Loucy (cell line): ENCODE measurements at regions not wholly inside any gene's neighbourhood (a gene's known extent, or its start where the extent isn't known, plus 50 kb on each side); places are given as distances from the start of the nearest gene placed in this dataset.

Source experiments
- H2AFZ ChIP-seq: fragments of 200-600 bp; sonication (generic); 2 replicates; pipeline ENCODE4 v1.6.0; 2016; ENCODE audit warnings: antibody characterized with exemption, mild to moderate bottlenecking, low read length, moderate library complexity
- H3F3A ChIP-seq: fragments of 200-600 bp; 2 replicates; pipeline ENCODE4 v1.6.0; 2016; ENCODE audit warnings: antibody characterized with exemption, low read depth, mild to moderate bottlenecking
- H3K27me3 ChIP-seq: fragments of 200-600 bp; sonication (generic); 2 replicates; pipeline ENCODE4 v1.6.1; 2014; ENCODE audit warnings: low read length, mild to moderate bottlenecking; ENCODE audit not compliant: insufficient read depth, poor library complexity, severe bottlenecking
- H3K36me3 ChIP-seq: fragments of 200-600 bp; sonication (generic); 2 replicates; pipeline ENCODE4 v1.6.1; 2016; ENCODE audit warnings: low read length; ENCODE audit not compliant: insufficient read depth
- H3K4me1 ChIP-seq: fragments of 200-600 bp; sonication (generic); 2 replicates; pipeline ENCODE4 v1.5.1; 2014; ENCODE audit warnings: low read length, mild to moderate bottlenecking; ENCODE audit not compliant: insufficient read depth, poor library complexity, severe bottlenecking
- H3K4me2 ChIP-seq: fragments of 200-600 bp; sonication (generic); 2 replicates; pipeline ENCODE4 v1.6.0; 2014; ENCODE audit warnings: antibody characterized with exemption, low read length, low read depth, mild to moderate bottlenecking; ENCODE audit not compliant: poor library complexity, severe bottlenecking
- H3K4me3 ChIP-seq: fragments of 200-600 bp; sonication (generic); 2 replicates; pipeline ENCODE4 v1.5.1; 2014; ENCODE audit warnings: low read length, mild to moderate bottlenecking, mixed read lengths; ENCODE audit not compliant: poor library complexity, severe bottlenecking
- H3K79me2 ChIP-seq: fragments of 200-600 bp; sonication (generic); 2 replicates; pipeline ENCODE4 v1.6.1; 2014; ENCODE audit warnings: low read length; ENCODE audit not compliant: insufficient read depth
- H3K9ac ChIP-seq: fragments of 200-600 bp; sonication (generic); 2 replicates; pipeline ENCODE4 v1.6.0; 2014; ENCODE audit warnings: mild to moderate bottlenecking, low read depth, low read length, moderate library complexity; ENCODE audit not compliant: poor library complexity, severe bottlenecking
- H3K9me2 ChIP-seq: fragments of 200-600 bp; sonication (generic); replicated peaks from 2 replicates; pipeline ENCODE4 v1.6.1; 2016; ENCODE audit warnings: low read depth, low read length, mixed read lengths
- H3K9me3 ChIP-seq: fragments of 200-600 bp; sonication (generic); 2 replicates; pipeline ENCODE4 v1.6.1; 2014; ENCODE audit warnings: mild to moderate bottlenecking, antibody characterized with exemption, low read length, low read depth; ENCODE audit not compliant: insufficient read depth
- H4K20me1 ChIP-seq: fragments of 200-600 bp; sonication (generic); 2 replicates; pipeline ENCODE4 v1.6.0; 2014; ENCODE audit warnings: antibody characterized with exemption, low read length, mild to moderate bottlenecking; ENCODE audit not compliant: insufficient read depth, poor library complexity, severe bottlenecking
- EZH2phosphoT487 ChIP-seq: fragments of 200-600 bp; IDR thresholded peaks from 2 replicates; pipeline ENCODE4 v1.6.1; 2018; ENCODE audit warnings: antibody characterized with exemption, mild to moderate bottlenecking, moderate library complexity, borderline replicate concordance
- TF ChIP-seq, protein P1 (sequence below): fragments of 200-600 bp; sonication (generic); conservative IDR thresholded peaks from 2 replicates; pipeline ENCODE4 v1.5.1; 2014; ENCODE audit warnings: mild to moderate bottlenecking, antibody characterized with exemption, low read length

DNA sequence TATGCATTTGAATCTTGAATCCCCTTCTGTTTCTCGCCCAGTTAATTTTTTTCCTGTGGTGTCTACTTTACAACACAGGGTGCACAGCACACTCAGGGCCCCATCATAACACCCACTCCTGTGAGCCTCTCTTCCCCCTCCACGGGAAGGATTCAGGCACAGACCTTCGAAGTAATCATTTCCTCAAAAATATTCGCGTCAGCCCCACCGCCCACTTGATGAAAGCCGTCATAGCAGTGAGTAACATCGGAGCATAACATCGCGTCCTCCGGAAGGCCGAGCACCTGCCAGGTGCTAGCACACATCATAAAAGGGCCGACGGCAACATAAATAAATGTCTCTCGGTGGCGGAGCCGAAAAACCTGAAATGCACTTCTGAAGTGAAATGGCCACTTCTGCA, 201.7 kb upstream of the ADARB2 start:
- Histone ChIP-seq H3K4me2 (peak overlapping the region; percentile 85), H3K36me3 (no peaks in the 10 kb centered on the region), H4K20me1 (no peaks in the 10 kb centered on the region), H3K4me3 (peak overlapping the region; percentile 65), H3F3A (no peaks in the 10 kb centered on the region), H2AFZ (no peak overlapping the region), H3K79me2 (no peaks in the 10 kb centered on the region), H3K9me2 (no peaks in the 10 kb centered on the region), H3K9ac (peak overlapping the region; percentile 59), H3K9me3 (no peaks in the 10 kb centered on the region), H3K27me3 (no peaks in the 10 kb centered on the region), H3K4me1 (peaks cover 75% of the 10 kb centered on the region)
- TF ChIP-seq, protein P1, sequence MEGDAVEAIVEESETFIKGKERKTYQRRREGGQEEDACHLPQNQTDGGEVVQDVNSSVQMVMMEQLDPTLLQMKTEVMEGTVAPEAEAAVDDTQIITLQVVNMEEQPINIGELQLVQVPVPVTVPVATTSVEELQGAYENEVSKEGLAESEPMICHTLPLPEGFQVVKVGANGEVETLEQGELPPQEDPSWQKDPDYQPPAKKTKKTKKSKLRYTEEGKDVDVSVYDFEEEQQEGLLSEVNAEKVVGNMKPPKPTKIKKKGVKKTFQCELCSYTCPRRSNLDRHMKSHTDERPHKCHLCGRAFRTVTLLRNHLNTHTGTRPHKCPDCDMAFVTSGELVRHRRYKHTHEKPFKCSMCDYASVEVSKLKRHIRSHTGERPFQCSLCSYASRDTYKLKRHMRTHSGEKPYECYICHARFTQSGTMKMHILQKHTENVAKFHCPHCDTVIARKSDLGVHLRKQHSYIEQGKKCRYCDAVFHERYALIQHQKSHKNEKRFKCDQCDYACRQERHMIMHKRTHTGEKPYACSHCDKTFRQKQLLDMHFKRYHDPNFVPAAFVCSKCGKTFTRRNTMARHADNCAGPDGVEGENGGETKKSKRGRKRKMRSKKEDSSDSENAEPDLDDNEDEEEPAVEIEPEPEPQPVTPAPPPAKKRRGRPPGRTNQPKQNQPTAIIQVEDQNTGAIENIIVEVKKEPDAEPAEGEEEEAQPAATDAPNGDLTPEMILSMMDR: no peak
- TF ChIP-seq EZH2phosphoT487: no peak

DNA sequence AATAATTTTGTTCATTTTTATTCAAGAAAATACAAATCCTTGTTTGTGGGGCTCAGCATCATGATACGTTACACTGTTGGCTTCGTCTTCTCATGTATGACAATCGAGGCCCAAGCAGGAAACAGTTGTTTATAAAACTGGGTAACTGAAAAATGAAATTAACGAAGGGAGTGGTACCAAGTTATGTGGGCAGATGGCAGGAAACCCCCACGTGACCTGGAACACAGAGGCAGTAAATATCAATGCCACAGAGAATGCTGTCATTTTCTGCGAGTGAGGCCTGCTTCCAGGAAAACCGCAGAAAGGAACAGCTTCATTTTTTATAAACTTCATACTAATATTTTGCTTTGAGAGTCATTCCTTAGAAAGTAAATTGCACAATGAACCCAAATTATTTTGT, 201.0 kb upstream of the ADARB2 start:
- H4K20me1 ChIP-seq: no peaks in the 10 kb centered on the region

DNA sequence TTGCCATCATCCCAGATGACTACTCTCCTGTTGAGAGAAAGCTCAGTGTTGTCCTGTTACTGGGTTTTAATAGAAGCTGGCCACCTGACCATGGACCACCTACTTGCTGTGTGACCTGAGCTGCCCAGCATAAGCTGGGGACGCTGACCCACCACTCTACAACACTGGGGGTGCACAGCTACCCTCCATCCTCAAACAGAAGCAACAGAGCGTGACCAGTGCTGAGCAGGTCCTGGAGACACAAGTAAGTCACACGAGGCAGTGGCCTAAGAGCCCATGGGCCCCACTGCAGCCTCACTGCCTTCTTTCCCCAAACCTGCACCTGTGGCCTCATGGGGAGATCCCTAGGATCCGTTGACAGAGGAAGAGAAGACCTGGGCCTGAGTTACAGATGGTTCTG, 198.6 kb upstream of the ADARB2 start:
- Histone ChIP-seq H3K9ac (no peak overlapping the region), H3K9me3 (no peaks in the 10 kb centered on the region), H3K4me1 (peaks cover 68% of the 10 kb centered on the region), H3K9me2 (no peaks in the 10 kb centered on the region), H3F3A (no peaks in the 10 kb centered on the region), H3K36me3 (no peaks in the 10 kb centered on the region), H4K20me1 (no peaks in the 10 kb centered on the region), H2AFZ (peak overlapping the region; percentile 63; the same call in 1 of the 2 replicates), H3K79me2 (no peaks in the 10 kb centered on the region), H3K4me2 (no peak overlapping the region), H3K4me3 (no peak overlapping the region), H3K27me3 (no peaks in the 10 kb centered on the region)
- TF ChIP-seq, protein P1: no peak
- no peak for TF ChIP-seq EZH2phosphoT487

More for the DNA sequence above, 201.0 kb upstream of the ADARB2 start:
- H3K79me2 ChIP-seq: no peaks in the 10 kb centered on the region
- peak overlapping the region; percentile 59 for H3K9ac ChIP-seq
- H3K36me3 ChIP-seq: no peaks in the 10 kb centered on the region
- H3K4me1 ChIP-seq: peaks cover 74% of the 10 kb centered on the region
- no peaks in the 10 kb centered on the region for H3K9me3 ChIP-seq
- H3K4me3 ChIP-seq: peak overlapping the region; percentile 65
- H3K9me2 ChIP-seq: no peaks in the 10 kb centered on the region
- no peak overlapping the region for H2AFZ ChIP-seq
- no peaks in the 10 kb centered on the region for H3K27me3 ChIP-seq
- no peak for TF ChIP-seq EZH2phosphoT487
- TF ChIP-seq, protein P1: no peak
- H3K4me2 ChIP-seq: peak overlapping the region; percentile 85
- H3F3A ChIP-seq: no peaks in the 10 kb centered on the region
